ENCODE measurements at regions not wholly inside any gene's neighbourhood (a gene's known extent, or its start where the extent isn't known, plus 50 kb on each side); places are given as distances from the start of the nearest gene placed in this dataset.
"Not testable (repeated sequence)": the region's sequence is repeated elsewhere in the genome, so short reads cannot be mapped to it uniquely, and the experiment has no call there.

- DNase-seq (ENCODE audit: low spot score): no peak
Measured at GRCh38 chr2:11877764-11878163, 131.3 kb downstream of the LPIN1 start.

DNA sequence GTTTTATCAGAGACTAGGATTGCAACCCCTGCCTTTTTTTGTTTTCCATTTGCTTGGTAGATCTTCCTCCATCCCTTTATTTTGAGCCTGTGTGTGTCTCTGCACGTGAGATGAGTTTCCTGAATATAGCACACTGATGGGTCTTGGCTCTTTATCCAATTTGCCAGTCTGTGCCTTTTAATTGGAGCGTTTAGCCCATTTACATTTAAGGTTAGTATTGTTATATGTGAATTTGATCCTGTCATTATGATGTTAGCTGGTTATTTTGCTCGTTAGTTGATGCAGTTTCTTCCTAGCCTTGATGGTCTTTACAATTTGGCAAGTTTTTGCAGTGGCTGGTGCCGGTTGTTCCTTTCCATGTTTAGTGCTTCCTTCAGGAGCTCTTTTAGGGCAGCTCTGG is 138.8 kb downstream of the LPIN1 start:
- DNase-seq (ENCODE audit: low spot score): not testable (repeated sequence)

DNA sequence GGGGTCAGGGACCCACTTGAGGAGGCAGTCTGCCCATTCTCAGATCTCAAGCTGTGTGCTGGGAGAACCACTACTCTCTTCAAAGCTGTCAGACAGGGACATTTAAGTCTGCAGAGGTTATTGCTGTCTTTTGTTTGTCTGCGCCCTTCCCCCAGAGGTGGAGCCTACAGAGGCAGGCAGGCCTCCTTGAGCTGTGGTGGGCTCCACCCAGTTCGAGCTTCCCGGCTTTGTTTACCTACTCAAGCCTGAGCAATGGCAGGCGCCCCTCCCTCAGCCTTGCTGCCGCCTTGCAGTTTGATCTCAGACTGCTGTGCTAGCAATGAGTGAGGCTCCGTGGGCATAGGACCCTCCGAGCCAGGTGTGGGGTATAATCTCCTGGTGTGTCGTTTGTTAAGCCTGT is 140.5 kb downstream of the LPIN1 start:
- not testable (repeated sequence) for DNase-seq (ENCODE audit: low spot score)

DNA sequence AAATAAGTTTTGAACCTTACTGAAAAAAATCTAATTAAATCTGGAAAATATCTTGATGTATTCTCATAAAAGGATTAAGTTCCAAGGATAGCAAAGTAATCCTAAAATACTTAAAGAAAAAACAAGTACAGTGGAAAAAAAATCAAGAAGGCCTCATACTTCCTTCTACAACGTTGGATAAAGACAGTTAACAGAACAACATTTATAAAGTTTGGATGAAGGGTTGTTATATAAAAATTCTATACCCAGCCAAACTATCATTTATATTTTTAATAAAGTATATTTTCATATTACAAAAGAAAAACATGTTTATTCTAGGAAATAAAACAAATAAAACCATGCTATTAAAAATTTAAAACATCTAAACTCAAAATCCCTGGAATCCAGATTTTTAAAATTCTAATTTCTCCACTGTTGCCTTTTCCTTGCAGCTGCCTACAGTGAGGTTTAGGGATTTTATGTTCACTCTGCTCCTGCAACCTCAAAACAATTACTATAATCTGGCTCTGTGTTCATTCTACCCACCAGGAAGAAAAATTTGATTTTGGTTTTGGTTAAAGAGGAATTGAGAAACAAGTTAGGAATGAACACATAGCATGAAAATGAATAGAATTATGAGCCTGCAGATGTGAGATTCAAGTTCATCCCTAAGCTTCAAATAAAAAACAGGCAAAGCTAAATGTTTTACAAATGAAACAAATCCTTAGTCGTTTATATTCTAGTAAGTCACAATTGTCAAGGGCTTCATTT is 142.8 kb downstream of the LPIN1 start:
- DNase-seq (ENCODE audit: low spot score): no peak

DNA sequence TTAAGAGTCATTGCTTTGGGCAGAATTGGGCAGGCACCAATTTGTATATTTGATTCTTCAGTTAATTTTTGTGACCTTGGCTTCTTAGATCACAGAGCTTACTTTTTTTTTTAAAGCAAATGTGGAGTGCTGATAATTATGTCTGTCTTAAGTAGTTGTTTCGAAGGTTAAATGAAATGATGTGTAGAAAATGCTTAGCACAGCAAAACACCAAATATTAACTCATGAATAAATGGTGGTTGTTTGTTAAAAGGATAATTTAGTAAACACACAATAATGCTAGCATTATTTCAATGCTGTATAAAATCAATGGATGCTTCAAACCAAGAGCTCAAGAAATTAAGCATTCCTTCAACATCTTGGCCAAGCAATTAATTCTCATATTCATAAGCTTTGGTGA is 143.4 kb downstream of the LPIN1 start:
- DNase-seq (ENCODE audit: low spot score): no peak

- no peak for DNase-seq (ENCODE audit: low spot score)
Measured at GRCh38 chr2:11891028-11891427, 144.6 kb downstream of the LPIN1 start.

- no peak for DNase-seq (ENCODE audit: low spot score)
Measured at GRCh38 chr2:11891671-11892440, 145.4 kb downstream of the LPIN1 start.

DNA sequence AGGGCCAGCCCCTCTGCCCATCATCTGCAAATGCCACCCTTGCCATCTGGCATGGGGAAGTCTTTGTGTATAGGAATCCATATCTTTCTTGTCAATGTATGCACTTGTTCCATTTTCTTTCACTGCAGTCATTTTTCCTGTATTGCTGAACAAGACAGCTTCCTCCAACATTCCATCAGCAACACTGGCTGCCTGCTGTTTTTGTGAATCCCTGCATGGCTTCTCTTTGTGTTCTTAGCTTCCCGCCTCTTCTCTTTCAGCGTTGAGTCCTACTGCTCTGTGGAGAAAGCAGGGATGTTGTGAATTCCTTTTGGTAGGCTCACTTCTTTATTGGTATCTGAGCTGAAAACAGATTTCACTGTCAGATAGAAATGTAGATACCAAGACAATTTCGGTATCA is 150.0 kb downstream of the LPIN1 start:
- DNase-seq (ENCODE audit: low spot score): no peak

DNA sequence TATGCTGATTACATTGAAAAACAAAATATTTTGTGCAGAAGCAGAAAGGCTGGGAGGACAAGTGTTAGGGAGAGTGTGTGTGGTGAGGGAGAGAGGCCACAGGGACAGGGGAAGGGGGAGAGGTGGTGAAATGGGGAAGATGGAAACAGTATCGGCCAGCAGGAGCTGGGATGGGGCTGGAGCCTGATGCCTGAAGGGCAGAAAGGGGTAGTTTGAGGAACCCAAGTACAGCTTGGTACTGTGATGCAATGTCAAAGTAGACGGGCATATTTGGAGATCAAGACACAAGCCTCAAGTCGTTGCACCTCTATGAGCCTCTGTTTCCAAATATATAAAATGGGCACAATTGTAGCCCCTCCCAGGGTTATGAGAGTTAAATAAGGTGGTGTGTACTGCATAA is 152.1 kb downstream of the LPIN1 start:
- DNase-seq (ENCODE audit: low spot score): no peak

DNA sequence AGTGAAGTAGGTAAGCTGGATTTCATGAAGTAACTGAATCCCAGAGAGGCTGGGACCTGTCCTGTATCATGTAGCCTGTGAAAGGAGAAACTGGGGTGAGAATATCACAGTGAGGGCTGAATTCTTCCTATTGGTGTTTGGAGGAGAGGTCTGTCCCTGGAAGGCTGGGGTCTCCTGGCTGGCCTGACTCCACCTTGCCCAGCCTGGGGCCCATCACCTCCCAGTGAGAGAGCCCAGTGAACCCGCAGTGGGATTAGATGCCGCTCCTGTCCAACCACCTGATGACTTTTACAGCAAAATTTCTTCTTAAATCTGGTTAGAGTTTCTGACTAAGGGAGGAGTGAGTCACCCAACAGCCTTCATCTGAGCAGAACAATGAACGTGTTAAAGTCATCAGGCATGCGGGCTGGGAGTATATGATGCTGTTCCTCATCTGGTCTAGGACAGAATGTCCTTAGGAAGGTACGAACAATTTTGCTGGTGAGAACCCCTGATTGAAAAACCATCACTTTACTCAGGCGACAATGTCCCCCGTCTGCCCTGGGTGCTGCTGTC is 152.9 kb downstream of the LPIN1 start:
- peak; percentile 14 for DNase-seq (ENCODE audit: low spot score)

DNA sequence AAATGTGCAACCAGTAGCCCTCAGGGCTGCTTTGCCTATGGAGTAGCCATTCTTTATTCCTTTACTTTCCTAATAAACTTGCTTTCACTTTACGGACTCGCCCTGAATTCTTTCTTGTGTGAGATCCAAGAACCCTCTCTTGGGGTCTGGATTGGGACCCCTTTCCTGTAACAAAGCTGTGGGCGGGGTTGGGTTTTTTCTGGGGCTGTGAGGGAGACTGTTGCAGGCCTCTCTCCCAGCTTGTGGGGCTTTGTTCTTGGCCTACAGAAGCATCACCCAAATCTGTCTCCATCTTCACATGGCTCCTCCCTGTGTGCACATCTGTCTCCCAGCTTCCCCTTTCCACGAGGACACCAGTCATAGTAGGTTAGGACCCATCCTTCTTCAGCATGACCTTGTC is 154.5 kb downstream of the LPIN1 start:
- DNase-seq (ENCODE audit: low spot score): not testable (repeated sequence)

DNA sequence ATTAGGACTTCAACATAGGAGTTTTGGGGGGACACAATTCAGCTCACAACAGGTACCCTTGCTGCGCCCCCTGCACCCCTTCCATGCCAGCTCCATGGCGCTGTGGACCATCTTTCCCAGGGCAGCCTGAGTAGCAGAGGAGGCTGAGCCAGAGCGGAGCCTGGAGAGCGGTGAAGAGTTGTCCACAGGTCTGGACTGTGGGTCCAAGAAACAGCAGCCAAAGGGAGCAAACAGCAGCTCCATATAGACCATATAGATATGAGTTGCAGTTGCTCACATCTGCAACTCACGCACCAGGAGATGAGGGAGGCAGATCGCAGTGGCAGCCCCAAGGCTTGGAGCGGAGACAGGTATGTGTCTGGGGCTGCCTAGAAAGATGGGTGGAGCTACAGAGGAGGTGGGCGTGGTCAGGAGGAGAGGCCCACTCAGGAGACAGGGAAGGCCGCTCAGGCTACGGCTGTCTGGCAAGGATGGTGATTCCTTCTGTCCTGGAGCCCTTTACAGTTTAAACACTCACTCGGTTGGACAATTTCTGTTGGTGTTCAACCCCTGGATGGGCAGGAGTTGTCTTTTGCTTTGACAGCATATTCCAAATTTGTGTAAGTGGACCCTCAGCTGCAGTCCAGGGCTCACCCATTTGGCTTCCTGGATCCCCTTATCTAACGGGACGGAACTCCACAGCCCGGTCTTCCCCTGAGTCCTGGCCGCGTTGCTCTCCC is 155.1 kb downstream of the LPIN1 start:
- DNase-seq (ENCODE audit: low spot score): no peak

DNA sequence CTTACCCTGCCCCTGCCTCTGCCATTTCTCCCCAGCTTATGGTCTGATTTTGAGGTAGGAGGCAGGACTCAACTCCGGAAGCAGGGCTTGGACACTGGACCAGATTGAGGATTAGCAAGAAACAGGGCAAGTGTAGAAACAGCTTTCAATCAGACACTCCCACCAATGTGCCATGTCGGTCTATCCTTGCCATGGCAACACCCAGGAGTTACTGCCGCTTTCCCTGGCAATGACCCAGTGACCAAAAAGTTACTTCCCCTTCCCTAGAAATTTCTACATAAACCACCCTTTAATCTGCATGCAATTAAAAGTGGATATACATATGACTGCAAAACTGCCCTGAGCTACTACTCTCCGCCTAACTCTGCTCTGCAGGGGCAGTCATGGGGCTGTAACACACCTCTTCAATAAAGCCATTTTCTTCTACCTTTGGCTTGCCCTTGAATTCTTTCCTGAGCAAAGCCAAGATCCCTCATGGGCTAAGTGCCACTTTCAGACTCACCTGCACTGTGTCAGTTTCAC is 156.7 kb downstream of the LPIN1 start:
- DNase-seq (ENCODE audit: low spot score): no peak

DNA sequence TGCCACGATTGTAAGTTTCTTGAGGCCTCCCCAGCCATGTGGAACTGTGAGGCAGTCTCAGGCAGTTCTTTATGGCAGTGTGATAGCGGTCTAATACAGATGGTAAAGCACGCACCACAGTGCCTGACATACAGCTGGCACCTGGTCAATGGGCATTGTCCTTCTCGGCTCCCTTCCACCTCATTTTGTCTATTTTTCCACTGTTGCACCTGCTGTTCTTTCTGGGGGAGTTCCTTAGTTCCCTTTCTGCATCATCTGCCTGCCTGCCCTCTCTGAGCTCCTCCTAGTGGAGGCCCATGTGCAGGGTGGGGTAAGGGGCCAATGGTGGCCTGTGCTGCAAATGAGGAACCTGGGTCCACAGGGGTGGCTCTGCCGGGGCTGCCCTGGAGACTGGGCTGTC is 157.6 kb downstream of the LPIN1 start:
- no peak for DNase-seq (ENCODE audit: low spot score)

GRCh38 chr2:11904941-11905340 is 158.5 kb downstream of the LPIN1 start:
- DNase-seq (ENCODE audit: low spot score): no peak

- DNase-seq (ENCODE audit: low spot score): no peak
Measured at GRCh38 chr2:11907190-11907589, 160.8 kb downstream of the LPIN1 start.

DNA sequence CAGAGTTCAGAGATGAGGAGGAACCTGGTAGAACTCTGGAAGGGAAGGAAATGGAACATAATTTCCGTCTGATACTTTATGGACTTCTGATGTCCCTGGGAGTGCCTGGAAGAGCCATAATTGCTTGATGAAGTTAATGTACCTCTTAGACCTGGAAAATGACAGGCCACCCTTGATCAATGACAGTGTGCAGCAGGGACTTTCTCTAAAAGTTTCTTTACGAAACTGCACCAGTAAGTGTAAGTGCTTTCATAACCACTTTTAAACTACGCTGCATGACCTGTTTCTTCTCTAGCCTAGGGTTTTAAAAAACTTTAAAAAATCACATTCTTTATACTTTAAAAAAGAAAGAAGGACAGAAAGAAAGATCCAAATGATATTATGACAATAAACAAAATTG is 164.5 kb downstream of the LPIN1 start:
- DNase-seq (ENCODE audit: low spot score): no peak

- DNase-seq (ENCODE audit: low spot score): no peak
Measured at GRCh38 chr2:11912980-11913379, 166.5 kb downstream of the LPIN1 start.

- DNase-seq (ENCODE audit: low spot score): no peak
Measured at GRCh38 chr2:11914455-11914854, 168.0 kb downstream of the LPIN1 start.

GRCh38 chr2:11915650-11916049 is 169.2 kb downstream of the LPIN1 start:
- no peak for DNase-seq (ENCODE audit: low spot score)

GRCh38 chr2:11919953-11920352 is 173.5 kb downstream of the LPIN1 start:
- no peak for DNase-seq (ENCODE audit: low spot score)

DNA sequence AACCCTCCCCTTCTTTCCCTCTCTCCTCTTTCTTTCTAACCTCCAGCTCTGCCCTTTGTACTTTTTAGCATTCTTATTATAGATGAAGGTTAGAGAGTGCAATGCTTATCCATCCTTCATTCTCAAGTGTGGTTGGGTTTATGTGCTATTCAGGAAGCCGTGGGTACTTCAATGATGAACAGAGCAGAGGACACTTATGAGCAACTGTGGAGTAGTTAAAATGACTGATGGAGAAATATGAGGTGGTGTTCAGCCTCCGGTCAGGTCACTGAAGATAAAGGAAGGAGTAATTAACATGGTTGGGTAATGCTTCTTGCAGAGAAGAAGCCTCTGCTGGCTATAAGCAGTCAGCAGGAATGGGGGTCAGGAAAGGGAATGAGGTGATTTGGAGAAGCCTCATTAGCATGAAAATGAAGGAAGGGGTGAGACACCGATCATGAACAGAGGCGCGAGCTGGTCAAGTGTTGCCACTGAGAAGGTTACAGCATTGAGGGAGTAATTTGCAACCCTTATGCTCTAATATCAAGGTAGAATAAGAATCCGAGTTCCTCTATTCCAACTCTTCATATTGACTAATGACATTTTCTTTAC is 174.7 kb downstream of the LPIN1 start:
- no peak for DNase-seq (ENCODE audit: low spot score)
